IMR-90 (cell line): ENCODE measurements at regions not wholly inside any gene's neighbourhood (a gene's known extent, or its start where the extent isn't known, plus 50 kb on each side); places are given as distances from the start of the nearest gene placed in this dataset.
"Not testable (repeated sequence)": the region's sequence is repeated elsewhere in the genome, so short reads cannot be mapped to it uniquely, and the experiment has no call there.

ENCODE experiments used
- BHLHE40 ChIP-seq: fragments of 150-350 bp; IDR thresholded peaks from 2 replicates; pipeline ENCODE4 v1.6.1; 2016; ENCODE audit warnings: mild to moderate bottlenecking, low read depth, low read length
- CEBPB ChIP-seq: IDR thresholded peaks from 2 replicates; pipeline ENCODE4 v1.6.1; 2012; ENCODE audit warnings: low read depth, low read length, improper control_type of control experiment
- CHD1 ChIP-seq: IDR thresholded peaks from 2 replicates; pipeline ENCODE4 v1.6.1; 2012; ENCODE audit warnings: low read depth, low read length, improper control_type of control experiment
- MAFK ChIP-seq: IDR thresholded peaks from 2 replicates; pipeline ENCODE4 v1.6.1; 2012; ENCODE audit warnings: low read depth, low read length, improper control_type of control experiment
- MAZ ChIP-seq: IDR thresholded peaks from 2 replicates; pipeline ENCODE4 v1.6.1; 2012; ENCODE audit warnings: low read depth, mild to moderate bottlenecking, low read length, improper control_type of control experiment, moderate library complexity, borderline replicate concordance
- MXI1 ChIP-seq: IDR thresholded peaks from 2 replicates; pipeline ENCODE4 v1.6.1; 2012; ENCODE audit warnings: low read depth, mild to moderate bottlenecking, low read length, moderate library complexity, borderline replicate concordance
- POLR2A ChIP-seq: IDR thresholded peaks from 2 replicates; pipeline ENCODE4 v1.6.1; 2012; ENCODE audit warnings: mild to moderate bottlenecking, low read depth, low read length
- RAD21 ChIP-seq: IDR thresholded peaks from 2 replicates; pipeline ENCODE4 v1.6.1; 2012; ENCODE audit warnings: low read length, improper control_type of control experiment
- RCOR1 ChIP-seq: IDR thresholded peaks from 2 replicates; pipeline ENCODE4 v1.6.1; 2012; ENCODE audit warnings: mild to moderate bottlenecking, low read length, improper control_type of control experiment; ENCODE audit not compliant: insufficient replicate concordance
- RFX5 ChIP-seq: IDR thresholded peaks from 2 replicates; pipeline ENCODE4 v1.8.0; 2012; ENCODE audit warnings: low read depth, mild to moderate bottlenecking, low read length, moderate library complexity
- SMC3 ChIP-seq: fragments of 150-350 bp; IDR thresholded peaks from 2 replicates; pipeline ENCODE4 v1.6.1; 2016; ENCODE audit warnings: low read depth, mild to moderate bottlenecking, antibody characterized with exemption, low read length, moderate library complexity
- TF ChIP-seq, protein P1 (sequence below): conservative IDR thresholded peaks from 2 replicates; pipeline ENCODE4 v1.5.1; 2012; ENCODE audit warnings: mild to moderate bottlenecking, low read depth, low read length, improper control_type of control experiment
- TF ChIP-seq, protein P2 (sequence below): fragments of 150-350 bp; IDR thresholded peaks from 2 replicates; pipeline ENCODE4 v1.6.1; 2016; ENCODE audit warnings: low read depth, mild to moderate bottlenecking, low read length, moderate library complexity, borderline replicate concordance
- TF ChIP-seq, protein P3 (sequence below): fragments of 150-350 bp; IDR thresholded peaks from 2 replicates; pipeline ENCODE4 v1.6.1; 2017; ENCODE audit warnings: mild to moderate bottlenecking, antibody characterized with exemption, low read length, low read depth

DNA sequence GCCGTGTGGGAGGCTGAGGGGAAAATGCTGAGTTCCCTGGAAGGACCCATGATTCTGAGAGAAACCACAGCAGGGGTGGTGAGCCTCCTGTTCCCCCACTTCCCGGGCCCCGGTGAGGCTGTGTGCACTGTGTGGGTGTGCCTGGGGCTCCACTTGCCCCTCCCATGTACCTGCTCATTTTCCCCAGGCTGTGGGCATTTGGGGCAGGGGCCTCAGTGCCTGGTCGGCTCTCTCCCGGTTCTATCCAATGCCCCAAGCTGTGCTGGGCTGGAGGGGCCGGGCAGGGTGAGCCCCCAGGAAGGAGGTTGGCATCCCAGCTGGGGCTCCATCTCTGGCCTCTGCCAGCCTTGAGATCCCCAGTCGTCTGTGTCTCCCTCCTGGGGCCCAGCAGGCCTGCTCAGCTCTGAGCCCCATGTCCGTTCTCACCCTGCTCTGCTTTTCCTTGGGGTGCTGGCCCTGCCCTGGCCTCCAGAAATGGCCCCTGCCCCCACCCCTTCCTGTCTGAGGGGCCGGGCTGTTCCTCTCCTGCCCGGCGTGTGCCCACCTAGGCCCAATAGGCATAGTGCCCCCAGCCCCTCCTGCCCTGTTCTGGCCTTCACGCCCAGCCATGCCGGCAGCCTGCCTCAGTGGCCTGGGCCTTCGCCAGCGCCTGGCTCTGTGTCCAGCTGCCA lies 80.1 kb downstream of the TMEM121 start:
- TF ChIP-seq, protein P1, sequence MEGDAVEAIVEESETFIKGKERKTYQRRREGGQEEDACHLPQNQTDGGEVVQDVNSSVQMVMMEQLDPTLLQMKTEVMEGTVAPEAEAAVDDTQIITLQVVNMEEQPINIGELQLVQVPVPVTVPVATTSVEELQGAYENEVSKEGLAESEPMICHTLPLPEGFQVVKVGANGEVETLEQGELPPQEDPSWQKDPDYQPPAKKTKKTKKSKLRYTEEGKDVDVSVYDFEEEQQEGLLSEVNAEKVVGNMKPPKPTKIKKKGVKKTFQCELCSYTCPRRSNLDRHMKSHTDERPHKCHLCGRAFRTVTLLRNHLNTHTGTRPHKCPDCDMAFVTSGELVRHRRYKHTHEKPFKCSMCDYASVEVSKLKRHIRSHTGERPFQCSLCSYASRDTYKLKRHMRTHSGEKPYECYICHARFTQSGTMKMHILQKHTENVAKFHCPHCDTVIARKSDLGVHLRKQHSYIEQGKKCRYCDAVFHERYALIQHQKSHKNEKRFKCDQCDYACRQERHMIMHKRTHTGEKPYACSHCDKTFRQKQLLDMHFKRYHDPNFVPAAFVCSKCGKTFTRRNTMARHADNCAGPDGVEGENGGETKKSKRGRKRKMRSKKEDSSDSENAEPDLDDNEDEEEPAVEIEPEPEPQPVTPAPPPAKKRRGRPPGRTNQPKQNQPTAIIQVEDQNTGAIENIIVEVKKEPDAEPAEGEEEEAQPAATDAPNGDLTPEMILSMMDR = not testable (repeated sequence)
- TF ChIP-seq, protein P2, sequence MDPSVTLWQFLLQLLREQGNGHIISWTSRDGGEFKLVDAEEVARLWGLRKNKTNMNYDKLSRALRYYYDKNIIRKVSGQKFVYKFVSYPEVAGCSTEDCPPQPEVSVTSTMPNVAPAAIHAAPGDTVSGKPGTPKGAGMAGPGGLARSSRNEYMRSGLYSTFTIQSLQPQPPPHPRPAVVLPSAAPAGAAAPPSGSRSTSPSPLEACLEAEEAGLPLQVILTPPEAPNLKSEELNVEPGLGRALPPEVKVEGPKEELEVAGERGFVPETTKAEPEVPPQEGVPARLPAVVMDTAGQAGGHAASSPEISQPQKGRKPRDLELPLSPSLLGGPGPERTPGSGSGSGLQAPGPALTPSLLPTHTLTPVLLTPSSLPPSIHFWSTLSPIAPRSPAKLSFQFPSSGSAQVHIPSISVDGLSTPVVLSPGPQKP = not testable (repeated sequence)
- TF ChIP-seq, protein P3, sequence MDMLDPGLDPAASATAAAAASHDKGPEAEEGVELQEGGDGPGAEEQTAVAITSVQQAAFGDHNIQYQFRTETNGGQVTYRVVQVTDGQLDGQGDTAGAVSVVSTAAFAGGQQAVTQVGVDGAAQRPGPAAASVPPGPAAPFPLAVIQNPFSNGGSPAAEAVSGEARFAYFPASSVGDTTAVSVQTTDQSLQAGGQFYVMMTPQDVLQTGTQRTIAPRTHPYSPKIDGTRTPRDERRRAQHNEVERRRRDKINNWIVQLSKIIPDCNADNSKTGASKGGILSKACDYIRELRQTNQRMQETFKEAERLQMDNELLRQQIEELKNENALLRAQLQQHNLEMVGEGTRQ = not testable (repeated sequence)
- not testable (repeated sequence) for TF ChIP-seq SMC3, CEBPB, POLR2A, RFX5, RCOR1, CHD1, RAD21, MAFK, BHLHE40, MXI1, MAZ
